GM12875 (cell line): ENCODE measurements at regions not wholly inside any gene's neighbourhood (a gene's known extent, or its start where the extent isn't known, plus 50 kb on each side); places are given as distances from the start of the nearest gene placed in this dataset.

Experiments
- H3K4me3 ChIP-seq: one replicate; pipeline ENCODE4 v1.5.1; 2011; ENCODE audit warnings: low read depth, low read length, control low read depth
- CTCF ChIP-seq: IDR thresholded peaks from 2 replicates; pipeline ENCODE4 v1.5.1; 2011; ENCODE audit warnings: low read depth, mild to moderate bottlenecking, control low read depth, inconsistent platforms, low read length, moderate library complexity, borderline replicate concordance; ENCODE audit not compliant: insufficient read depth

GRCh38 chr11:127392575-127392974 lies 392.0 kb upstream of the KIRREL3 start:
- no peak for TF ChIP-seq CTCF
- no peak overlapping the region for H3K4me3 ChIP-seq

GRCh38 chr11:127390465-127390864 lies 389.9 kb upstream of the KIRREL3 start:
- H3K4me3 ChIP-seq = no peak overlapping the region
- TF ChIP-seq CTCF = no peak

- no peak overlapping the region for H3K4me3 ChIP-seq
- TF ChIP-seq CTCF = no peak
Observed at GRCh38 chr11:127385071-127385470, 384.5 kb upstream of the KIRREL3 start.

- no peak overlapping the region for H3K4me3 ChIP-seq
- TF ChIP-seq CTCF = no peak
Observed at GRCh38 chr11:127383026-127383425, 382.5 kb upstream of the KIRREL3 start.

- no peak for TF ChIP-seq CTCF
Observed at GRCh38 chr11:127381247-127381646, 380.7 kb upstream of the KIRREL3 start.

GRCh38 chr11:127379686-127380085 lies 379.1 kb upstream of the KIRREL3 start:
- H3K4me3 ChIP-seq = no peak overlapping the region
- no peak for TF ChIP-seq CTCF

More at GRCh38 chr11:127381247-127381646, 380.7 kb upstream of the KIRREL3 start:
- H3K4me3 ChIP-seq = no peak overlapping the region

- no peak for TF ChIP-seq CTCF
- H3K4me3 ChIP-seq = no peak overlapping the region
Observed at GRCh38 chr11:127376301-127376700, 375.7 kb upstream of the KIRREL3 start.
